Upper lobe of right lung (tissue), 1 donor: ENCODE measurements at regions not wholly inside any gene's neighbourhood (a gene's known extent, or its start where the extent isn't known, plus 50 kb on each side); places are given as distances from the start of the nearest gene placed in this dataset.
A peak's percentile ranks its signal among the peaks of the same experiment; 100 is the strongest.

Source experiments
- ATAC-seq: fragments of 200-7000 bp; cut with Tn5 transposase; one replicate; pipeline ENCODE4 v1.9.1; 2020; ENCODE audit warnings: mild to moderate bottlenecking, moderate library complexity
- DNase-seq: peaks from one replicate; pipeline ENCODE4 v3.0.0-alpha.2; 2020
- H3K27ac ChIP-seq: fragments of 200-600 bp; one replicate; pipeline ENCODE4 v1.8.0; 2022
- H3K27me3 ChIP-seq: fragments of 200-600 bp; one replicate; pipeline ENCODE4 v1.8.0; 2022; ENCODE audit warnings: mild to moderate bottlenecking
- H3K36me3 ChIP-seq: fragments of 200-600 bp; one replicate; pipeline ENCODE4 v1.8.0; 2022
- H3K4me1 ChIP-seq: fragments of 200-600 bp; one replicate; pipeline ENCODE4 v1.8.0; 2022
- H3K4me3 ChIP-seq: fragments of 200-600 bp; one replicate; pipeline ENCODE4 v1.8.0; 2022; ENCODE audit warnings: mild to moderate bottlenecking
- H3K9me3 ChIP-seq: fragments of 200-600 bp; one replicate; pipeline ENCODE4 v1.8.0; 2022
- intact Hi-C: fragments of 100-400 bp; cut with DNase I; formaldehyde crosslinking; loops from one replicate; pipeline ENCODE4 v1.11.0; 2022
- TF ChIP-seq, protein P1 (sequence below): fragments of 200-600 bp; IDR thresholded peaks from one replicate; pipeline ENCODE4 v1.8.0; 2022; ENCODE audit warnings: antibody characterized with exemption
- donor health status: DM: no; HTN: yes; CAD: no; lungs with severe emphysema.

GRCh38 chr11:24108609-24109008, 388.2 kb upstream of the LUZP2 start:
- no peaks in the 10 kb centered on the region for H3K27me3 ChIP-seq
- H3K27ac ChIP-seq, result no peak overlapping the region
- no peaks in the 10 kb centered on the region for H3K9me3 ChIP-seq
- TF ChIP-seq, protein P1, sequence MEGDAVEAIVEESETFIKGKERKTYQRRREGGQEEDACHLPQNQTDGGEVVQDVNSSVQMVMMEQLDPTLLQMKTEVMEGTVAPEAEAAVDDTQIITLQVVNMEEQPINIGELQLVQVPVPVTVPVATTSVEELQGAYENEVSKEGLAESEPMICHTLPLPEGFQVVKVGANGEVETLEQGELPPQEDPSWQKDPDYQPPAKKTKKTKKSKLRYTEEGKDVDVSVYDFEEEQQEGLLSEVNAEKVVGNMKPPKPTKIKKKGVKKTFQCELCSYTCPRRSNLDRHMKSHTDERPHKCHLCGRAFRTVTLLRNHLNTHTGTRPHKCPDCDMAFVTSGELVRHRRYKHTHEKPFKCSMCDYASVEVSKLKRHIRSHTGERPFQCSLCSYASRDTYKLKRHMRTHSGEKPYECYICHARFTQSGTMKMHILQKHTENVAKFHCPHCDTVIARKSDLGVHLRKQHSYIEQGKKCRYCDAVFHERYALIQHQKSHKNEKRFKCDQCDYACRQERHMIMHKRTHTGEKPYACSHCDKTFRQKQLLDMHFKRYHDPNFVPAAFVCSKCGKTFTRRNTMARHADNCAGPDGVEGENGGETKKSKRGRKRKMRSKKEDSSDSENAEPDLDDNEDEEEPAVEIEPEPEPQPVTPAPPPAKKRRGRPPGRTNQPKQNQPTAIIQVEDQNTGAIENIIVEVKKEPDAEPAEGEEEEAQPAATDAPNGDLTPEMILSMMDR, result no peak
- H3K4me1 ChIP-seq, result no peaks in the 10 kb centered on the region
- intact Hi-C loops, result no loop called here
- H3K4me3 ChIP-seq, result no peak overlapping the region
- H3K36me3 ChIP-seq, result no peaks in the 10 kb centered on the region
- DNase-seq (no peak), ATAC-seq (no peak)

DNA sequence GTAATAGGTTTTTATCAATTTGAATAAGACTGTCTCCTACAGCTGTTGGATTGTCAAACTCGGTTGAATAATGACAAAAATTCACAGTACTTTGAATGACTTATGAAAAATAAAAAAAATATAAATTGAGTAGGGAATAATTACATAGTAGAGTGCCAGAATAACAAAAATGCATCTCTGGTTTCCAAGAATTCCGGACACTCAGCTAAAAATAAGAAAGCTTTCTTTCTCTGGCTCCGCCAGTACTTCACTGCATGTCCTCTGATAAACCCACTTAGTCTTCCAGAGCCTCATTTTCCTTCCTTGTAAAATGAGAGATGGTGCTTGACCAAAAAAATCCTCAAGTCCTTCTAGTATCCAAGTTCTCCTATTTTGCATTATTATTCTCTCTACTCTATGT, 374.6 kb upstream of the LUZP2 start:
- H3K36me3 ChIP-seq, result no peaks in the 10 kb centered on the region
- no peak overlapping the region for H3K4me3 ChIP-seq
- DNase-seq, result no peak
- intact Hi-C loops, result no loop called here
- H3K27ac ChIP-seq, result no peak overlapping the region
- TF ChIP-seq, protein P1, result no peak
- H3K27me3 ChIP-seq, result no peaks in the 10 kb centered on the region
- no peaks in the 10 kb centered on the region for H3K9me3 ChIP-seq
- ATAC-seq, result no peak
- no peaks in the 10 kb centered on the region for H3K4me1 ChIP-seq

- Histone ChIP-seq H3K4me1 (no peaks in the 10 kb centered on the region), H3K27ac (no peak overlapping the region), H3K9me3 (no peaks in the 10 kb centered on the region), H3K36me3 (no peaks in the 10 kb centered on the region), H3K4me3 (no peak overlapping the region), H3K27me3 (no peaks in the 10 kb centered on the region)
- no peak for DNase-seq
- no peak for ATAC-seq
- TF ChIP-seq, protein P1, result no peak
- intact Hi-C loops, result no loop called here
Observed at GRCh38 chr11:24124876-24125275, 372.0 kb upstream of the LUZP2 start.

DNA sequence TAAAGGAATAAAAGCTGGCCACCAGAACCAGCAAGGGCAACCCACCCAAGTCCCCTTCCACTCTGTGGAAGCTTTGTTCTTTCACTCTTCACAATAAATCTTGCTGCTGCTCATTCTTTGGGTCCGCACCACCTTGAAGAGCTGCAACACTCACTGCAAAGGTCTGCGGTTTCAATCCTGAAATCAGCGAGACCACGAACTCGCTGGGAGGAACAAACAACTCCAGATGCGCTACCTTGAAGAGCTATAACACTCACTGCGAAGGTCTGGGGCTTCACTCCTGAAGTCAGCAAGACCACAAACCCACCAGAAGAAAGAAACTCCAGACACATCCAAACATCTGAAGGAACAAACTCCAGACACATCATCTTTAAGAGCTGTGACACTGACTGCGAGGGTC, 365.2 kb upstream of the LUZP2 start:
- TF ChIP-seq, protein P1, result no peak
- Histone ChIP-seq H3K27ac (no peak overlapping the region), H3K27me3 (no peaks in the 10 kb centered on the region), H3K4me3 (no peak overlapping the region), H3K4me1 (no peaks in the 10 kb centered on the region), H3K9me3 (no peaks in the 10 kb centered on the region), H3K36me3 (no peaks in the 10 kb centered on the region)
- intact Hi-C loops, result no loop called here
- ATAC-seq, result no peak
- no peak for DNase-seq

DNA sequence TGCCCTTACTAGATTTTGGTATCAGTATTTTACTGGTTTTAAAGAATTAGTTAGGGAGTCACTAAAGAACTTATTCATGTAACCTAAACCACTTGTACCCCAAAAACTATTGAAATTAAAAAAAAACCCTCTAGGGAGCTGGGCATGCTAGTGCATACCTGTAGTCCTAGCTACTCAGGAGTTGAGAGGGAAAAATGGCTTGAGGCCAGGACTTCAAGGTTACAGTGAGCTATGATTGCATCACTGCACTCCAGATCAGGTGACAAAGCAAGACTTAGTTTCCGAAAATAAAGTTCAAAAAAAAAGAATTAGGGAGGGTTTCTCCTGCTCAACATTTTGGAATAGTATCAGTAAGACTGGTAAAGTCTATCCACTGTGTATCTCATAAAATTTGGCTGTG, 364.4 kb upstream of the LUZP2 start:
- peak; percentile 49 for ATAC-seq
- H3K27ac ChIP-seq, result no peak overlapping the region
- no peaks in the 10 kb centered on the region for H3K9me3 ChIP-seq
- no peak for DNase-seq
- H3K27me3 ChIP-seq, result no peaks in the 10 kb centered on the region
- H3K36me3 ChIP-seq, result no peaks in the 10 kb centered on the region
- TF ChIP-seq, protein P1, result no peak
- no peaks in the 10 kb centered on the region for H3K4me1 ChIP-seq
- H3K4me3 ChIP-seq, result no peak overlapping the region
- intact Hi-C loops, result no loop called here

DNA sequence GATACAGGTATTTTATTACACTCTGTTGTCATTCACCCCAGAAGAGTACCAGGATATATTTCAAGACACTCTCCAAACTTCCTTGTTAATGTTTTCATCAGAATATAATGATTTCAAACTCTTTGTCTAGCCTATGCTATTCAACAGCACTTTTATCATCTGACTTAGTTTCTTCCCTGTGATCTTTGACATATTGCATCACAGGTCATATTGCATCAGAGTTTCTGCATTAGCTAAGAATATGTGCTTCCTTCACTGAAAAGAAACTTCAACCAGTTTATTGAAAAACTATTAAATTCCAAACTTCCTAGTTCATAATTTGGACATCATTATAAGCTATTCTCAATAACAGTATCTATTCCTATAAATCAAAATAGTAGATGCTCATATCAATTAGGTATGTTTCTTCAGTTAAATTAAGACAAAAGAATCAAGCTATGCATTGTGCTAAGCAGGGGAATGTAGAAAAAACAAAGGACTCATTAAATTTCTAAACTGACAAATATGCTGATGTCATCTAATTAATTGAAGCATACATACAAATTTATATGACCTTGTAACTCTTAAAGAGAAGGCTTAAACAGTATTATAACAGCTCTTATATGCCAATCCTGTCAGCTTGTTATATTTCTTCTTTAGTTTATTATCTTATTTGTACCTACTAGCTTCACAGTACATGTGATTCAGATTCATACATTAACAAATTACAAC, 361.8 kb upstream of the LUZP2 start:
- TF ChIP-seq, protein P1, result no peak
- no peak overlapping the region for H3K4me3 ChIP-seq
- no peaks in the 10 kb centered on the region for H3K36me3 ChIP-seq
- no peaks in the 10 kb centered on the region for H3K9me3 ChIP-seq
- intact Hi-C loops, result no loop called here
- no peak for DNase-seq
- H3K27ac ChIP-seq, result no peak overlapping the region
- H3K4me1 ChIP-seq, result no peaks in the 10 kb centered on the region
- H3K27me3 ChIP-seq, result no peaks in the 10 kb centered on the region
- no peak for ATAC-seq
